SK-N-SH (cell line): ENCODE measurements at regions not wholly inside any gene's neighbourhood (a gene's known extent, or its start where the extent isn't known, plus 50 kb on each side); places are given as distances from the start of the nearest gene placed in this dataset.

ENCODE experiments used
- ELF1 ChIP-seq: IDR thresholded peaks from 2 replicates; pipeline ENCODE4 v1.4.0; 2012
- EZH2phosphoT487 ChIP-seq: fragments of 200-600 bp; sonication (generic); IDR thresholded peaks from 2 replicates; pipeline ENCODE4 v1.6.1; 2017; ENCODE audit warnings: low read depth, mixed run types, mild to moderate bottlenecking, antibody characterized with exemption, moderate library complexity, borderline replicate concordance
- NFIC ChIP-seq: IDR thresholded peaks from 2 replicates; pipeline ENCODE4 v1.4.0; 2012; ENCODE audit warnings: borderline replicate concordance
- POLR2AphosphoS5 ChIP-seq: IDR thresholded peaks from 2 replicates; pipeline ENCODE4 v1.6.1; 2012; ENCODE audit warnings: low read depth, low read length
- REST ChIP-seq: IDR thresholded peaks from 2 replicates; pipeline ENCODE4 v1.6.1; 2012; ENCODE audit warnings: mild to moderate bottlenecking, low read depth, low read length, moderate library complexity
- SIN3A ChIP-seq: IDR thresholded peaks from 2 replicates; pipeline ENCODE4 v1.6.1; 2012; ENCODE audit warnings: low read depth, mild to moderate bottlenecking, low read length, moderate library complexity, borderline replicate concordance
- TAF1 ChIP-seq: IDR thresholded peaks from 2 replicates; pipeline ENCODE4 v1.6.1; 2012; ENCODE audit warnings: low read depth, mild to moderate bottlenecking, low read length, moderate library complexity, borderline replicate concordance
- TEAD4 ChIP-seq: IDR thresholded peaks from 2 replicates; pipeline ENCODE4 v1.4.0; 2012; ENCODE audit warnings: mild to moderate bottlenecking, borderline replicate concordance; ENCODE audit not compliant: insufficient read depth
- YY1 ChIP-seq: IDR thresholded peaks from 2 replicates; pipeline ENCODE4 v1.4.0; 2012; ENCODE audit warnings: low read depth, mild to moderate bottlenecking
- TF ChIP-seq, protein P1 (sequence below): fragments of 200-600 bp; sonication (generic); IDR thresholded peaks from 2 replicates; pipeline ENCODE4 v1.6.1; 2017; ENCODE audit warnings: antibody characterized with exemption, mild to moderate bottlenecking, moderate library complexity
- TF ChIP-seq, protein P2 (sequence below): IDR thresholded peaks from 2 replicates; pipeline ENCODE4 v1.4.0; 2012; ENCODE audit warnings: low read depth, borderline replicate concordance

DNA sequence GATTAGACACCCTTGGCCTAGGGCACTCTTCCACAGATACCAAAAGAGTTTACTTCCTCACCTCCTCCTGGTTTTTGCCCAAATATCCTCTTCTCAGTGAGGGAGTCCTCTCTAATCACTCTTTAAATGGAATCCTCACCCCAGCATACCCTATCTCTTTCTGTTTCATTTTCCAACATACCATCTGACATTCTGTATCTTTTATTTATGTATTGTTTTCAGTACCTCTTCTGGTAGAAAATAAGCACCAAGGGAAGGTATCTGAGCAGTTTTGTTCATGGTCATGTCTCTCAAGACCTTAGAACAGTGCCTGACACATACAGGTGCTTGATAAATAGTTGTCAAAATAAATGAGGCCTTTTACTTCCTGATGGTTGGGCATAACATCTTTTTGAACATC lies 55.1 kb downstream of the KIAA0408 start:
- TF ChIP-seq, protein P1, sequence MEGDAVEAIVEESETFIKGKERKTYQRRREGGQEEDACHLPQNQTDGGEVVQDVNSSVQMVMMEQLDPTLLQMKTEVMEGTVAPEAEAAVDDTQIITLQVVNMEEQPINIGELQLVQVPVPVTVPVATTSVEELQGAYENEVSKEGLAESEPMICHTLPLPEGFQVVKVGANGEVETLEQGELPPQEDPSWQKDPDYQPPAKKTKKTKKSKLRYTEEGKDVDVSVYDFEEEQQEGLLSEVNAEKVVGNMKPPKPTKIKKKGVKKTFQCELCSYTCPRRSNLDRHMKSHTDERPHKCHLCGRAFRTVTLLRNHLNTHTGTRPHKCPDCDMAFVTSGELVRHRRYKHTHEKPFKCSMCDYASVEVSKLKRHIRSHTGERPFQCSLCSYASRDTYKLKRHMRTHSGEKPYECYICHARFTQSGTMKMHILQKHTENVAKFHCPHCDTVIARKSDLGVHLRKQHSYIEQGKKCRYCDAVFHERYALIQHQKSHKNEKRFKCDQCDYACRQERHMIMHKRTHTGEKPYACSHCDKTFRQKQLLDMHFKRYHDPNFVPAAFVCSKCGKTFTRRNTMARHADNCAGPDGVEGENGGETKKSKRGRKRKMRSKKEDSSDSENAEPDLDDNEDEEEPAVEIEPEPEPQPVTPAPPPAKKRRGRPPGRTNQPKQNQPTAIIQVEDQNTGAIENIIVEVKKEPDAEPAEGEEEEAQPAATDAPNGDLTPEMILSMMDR = no peak
- TF ChIP-seq REST (no peak), SIN3A (no peak), TEAD4 (no peak), YY1 (no peak), TAF1 (no peak), EZH2phosphoT487 (no peak), POLR2AphosphoS5 (no peak), NFIC (no peak), ELF1 (no peak)
- TF ChIP-seq, protein P2, sequence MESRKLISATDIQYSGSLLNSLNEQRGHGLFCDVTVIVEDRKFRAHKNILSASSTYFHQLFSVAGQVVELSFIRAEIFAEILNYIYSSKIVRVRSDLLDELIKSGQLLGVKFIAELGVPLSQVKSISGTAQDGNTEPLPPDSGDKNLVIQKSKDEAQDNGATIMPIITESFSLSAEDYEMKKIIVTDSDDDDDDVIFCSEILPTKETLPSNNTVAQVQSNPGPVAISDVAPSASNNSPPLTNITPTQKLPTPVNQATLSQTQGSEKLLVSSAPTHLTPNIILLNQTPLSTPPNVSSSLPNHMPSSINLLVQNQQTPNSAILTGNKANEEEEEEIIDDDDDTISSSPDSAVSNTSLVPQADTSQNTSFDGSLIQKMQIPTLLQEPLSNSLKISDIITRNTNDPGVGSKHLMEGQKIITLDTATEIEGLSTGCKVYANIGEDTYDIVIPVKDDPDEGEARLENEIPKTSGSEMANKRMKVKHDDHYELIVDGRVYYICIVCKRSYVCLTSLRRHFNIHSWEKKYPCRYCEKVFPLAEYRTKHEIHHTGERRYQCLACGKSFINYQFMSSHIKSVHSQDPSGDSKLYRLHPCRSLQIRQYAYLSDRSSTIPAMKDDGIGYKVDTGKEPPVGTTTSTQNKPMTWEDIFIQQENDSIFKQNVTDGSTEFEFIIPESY = no peak
